GM23338 (cell line): ENCODE measurements at regions not wholly inside any gene's neighbourhood (a gene's known extent, or its start where the extent isn't known, plus 50 kb on each side); places are given as distances from the start of the nearest gene placed in this dataset.

Experiments used
- EZH2 ChIP-seq: fragments of 200-600 bp; sonication (generic); IDR thresholded peaks from one replicate; pipeline ENCODE4 v1.8.0; 2017; ENCODE audit warnings: antibody characterized with exemption, mild to moderate bottlenecking, low read depth; ENCODE audit not compliant: unreplicated experiment
- EZH2phosphoT487 ChIP-seq: fragments of 200-600 bp; sonication (generic); IDR thresholded peaks from one replicate; pipeline ENCODE4 v1.8.1; 2018; ENCODE audit warnings: antibody characterized with exemption; ENCODE audit not compliant: unreplicated experiment
- JUNB ChIP-seq: IDR thresholded peaks from one replicate; pipeline ENCODE4 v1.6.1; 2016; ENCODE audit warnings: antibody characterized with exemption; ENCODE audit not compliant: unreplicated experiment
- NANOG ChIP-seq: IDR thresholded peaks from 2 replicates; pipeline ENCODE4 v1.6.1; 2016; ENCODE audit warnings: antibody characterized with exemption, borderline replicate concordance
- POLR2AphosphoS5 ChIP-seq: IDR thresholded peaks from 2 replicates; pipeline ENCODE4 v1.6.1; 2016; ENCODE audit warnings: antibody characterized with exemption, low read depth
- ZNF114 ChIP-seq: fragments of 250-450 bp; sonication (Bioruptor Pico); IDR thresholded peaks from 2 replicates; pipeline ENCODE4 v1.5.0; 2020; ENCODE audit warnings: mild to moderate bottlenecking, moderate library complexity
- ZNF331 ChIP-seq: fragments of 250-450 bp; sonication (Bioruptor Pico); IDR thresholded peaks from 2 replicates; pipeline ENCODE4 v1.5.0; 2020; ENCODE audit warnings: low read depth, mild to moderate bottlenecking, moderate library complexity
- TF ChIP-seq, protein P1 (sequence below), 2 experiments: fragments of 200-600 bp in 1 of 2; sonication (generic) in 1 of 2; conservative IDR thresholded peaks; 2 replicates each; pipeline versions ENCODE4 v1.5.1 to v1.6.1; 2016 to 2017; ENCODE audit warnings: antibody characterized with exemption in 2 of 2, low read depth in 2 of 2, mild to moderate bottlenecking in 2 of 2, moderate library complexity in 1 of 2
- TF ChIP-seq, protein P2 (sequence below): IDR thresholded peaks from one replicate; pipeline ENCODE4 v1.6.1; 2018; ENCODE audit warnings: antibody characterized with exemption; ENCODE audit not compliant: unreplicated experiment
- TF ChIP-seq, protein P3 (sequence below): IDR thresholded peaks from 2 replicates; pipeline ENCODE4 v1.6.1; 2016; ENCODE audit warnings: antibody characterized with exemption

DNA sequence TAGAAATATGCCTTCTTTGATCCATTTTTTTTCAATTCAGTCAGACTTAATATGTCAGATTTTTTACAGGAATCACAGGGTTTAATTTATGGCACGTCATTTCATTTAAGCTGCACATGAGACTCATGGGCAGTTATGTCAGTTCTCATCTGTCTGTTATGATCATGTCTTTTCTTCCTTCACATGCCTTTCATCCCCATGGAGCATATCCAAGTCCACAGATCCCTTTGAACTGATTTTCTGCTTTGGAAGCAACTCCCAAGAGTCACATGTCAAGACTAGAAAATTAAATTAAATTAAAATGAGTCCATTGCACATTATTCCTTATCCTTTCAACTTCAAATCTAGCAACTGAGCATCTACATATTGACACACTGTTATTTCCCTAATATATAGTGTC, 1274.0 kb upstream of the C9orf72 start:
- TF ChIP-seq EZH2phosphoT487 = no peak
- TF ChIP-seq, protein P1, sequence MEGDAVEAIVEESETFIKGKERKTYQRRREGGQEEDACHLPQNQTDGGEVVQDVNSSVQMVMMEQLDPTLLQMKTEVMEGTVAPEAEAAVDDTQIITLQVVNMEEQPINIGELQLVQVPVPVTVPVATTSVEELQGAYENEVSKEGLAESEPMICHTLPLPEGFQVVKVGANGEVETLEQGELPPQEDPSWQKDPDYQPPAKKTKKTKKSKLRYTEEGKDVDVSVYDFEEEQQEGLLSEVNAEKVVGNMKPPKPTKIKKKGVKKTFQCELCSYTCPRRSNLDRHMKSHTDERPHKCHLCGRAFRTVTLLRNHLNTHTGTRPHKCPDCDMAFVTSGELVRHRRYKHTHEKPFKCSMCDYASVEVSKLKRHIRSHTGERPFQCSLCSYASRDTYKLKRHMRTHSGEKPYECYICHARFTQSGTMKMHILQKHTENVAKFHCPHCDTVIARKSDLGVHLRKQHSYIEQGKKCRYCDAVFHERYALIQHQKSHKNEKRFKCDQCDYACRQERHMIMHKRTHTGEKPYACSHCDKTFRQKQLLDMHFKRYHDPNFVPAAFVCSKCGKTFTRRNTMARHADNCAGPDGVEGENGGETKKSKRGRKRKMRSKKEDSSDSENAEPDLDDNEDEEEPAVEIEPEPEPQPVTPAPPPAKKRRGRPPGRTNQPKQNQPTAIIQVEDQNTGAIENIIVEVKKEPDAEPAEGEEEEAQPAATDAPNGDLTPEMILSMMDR (conservative IDR thresholded peaks at IDR 0.05; ENCODE audit: low read depth in 2 of 2) = no peak
- TF ChIP-seq EZH2 = no peak
- no peak for TF ChIP-seq POLR2AphosphoS5
- no peak for TF ChIP-seq NANOG
- TF ChIP-seq ZNF114 (CRISPR knock-in tag) = no peak
- no peak for TF ChIP-seq ZNF331 (CRISPR knock-in tag)
- no peak for TF ChIP-seq JUNB
- TF ChIP-seq, protein P2, sequence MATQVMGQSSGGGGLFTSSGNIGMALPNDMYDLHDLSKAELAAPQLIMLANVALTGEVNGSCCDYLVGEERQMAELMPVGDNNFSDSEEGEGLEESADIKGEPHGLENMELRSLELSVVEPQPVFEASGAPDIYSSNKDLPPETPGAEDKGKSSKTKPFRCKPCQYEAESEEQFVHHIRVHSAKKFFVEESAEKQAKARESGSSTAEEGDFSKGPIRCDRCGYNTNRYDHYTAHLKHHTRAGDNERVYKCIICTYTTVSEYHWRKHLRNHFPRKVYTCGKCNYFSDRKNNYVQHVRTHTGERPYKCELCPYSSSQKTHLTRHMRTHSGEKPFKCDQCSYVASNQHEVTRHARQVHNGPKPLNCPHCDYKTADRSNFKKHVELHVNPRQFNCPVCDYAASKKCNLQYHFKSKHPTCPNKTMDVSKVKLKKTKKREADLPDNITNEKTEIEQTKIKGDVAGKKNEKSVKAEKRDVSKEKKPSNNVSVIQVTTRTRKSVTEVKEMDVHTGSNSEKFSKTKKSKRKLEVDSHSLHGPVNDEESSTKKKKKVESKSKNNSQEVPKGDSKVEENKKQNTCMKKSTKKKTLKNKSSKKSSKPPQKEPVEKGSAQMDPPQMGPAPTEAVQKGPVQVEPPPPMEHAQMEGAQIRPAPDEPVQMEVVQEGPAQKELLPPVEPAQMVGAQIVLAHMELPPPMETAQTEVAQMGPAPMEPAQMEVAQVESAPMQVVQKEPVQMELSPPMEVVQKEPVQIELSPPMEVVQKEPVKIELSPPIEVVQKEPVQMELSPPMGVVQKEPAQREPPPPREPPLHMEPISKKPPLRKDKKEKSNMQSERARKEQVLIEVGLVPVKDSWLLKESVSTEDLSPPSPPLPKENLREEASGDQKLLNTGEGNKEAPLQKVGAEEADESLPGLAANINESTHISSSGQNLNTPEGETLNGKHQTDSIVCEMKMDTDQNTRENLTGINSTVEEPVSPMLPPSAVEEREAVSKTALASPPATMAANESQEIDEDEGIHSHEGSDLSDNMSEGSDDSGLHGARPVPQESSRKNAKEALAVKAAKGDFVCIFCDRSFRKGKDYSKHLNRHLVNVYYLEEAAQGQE = no peak
- TF ChIP-seq, protein P3, sequence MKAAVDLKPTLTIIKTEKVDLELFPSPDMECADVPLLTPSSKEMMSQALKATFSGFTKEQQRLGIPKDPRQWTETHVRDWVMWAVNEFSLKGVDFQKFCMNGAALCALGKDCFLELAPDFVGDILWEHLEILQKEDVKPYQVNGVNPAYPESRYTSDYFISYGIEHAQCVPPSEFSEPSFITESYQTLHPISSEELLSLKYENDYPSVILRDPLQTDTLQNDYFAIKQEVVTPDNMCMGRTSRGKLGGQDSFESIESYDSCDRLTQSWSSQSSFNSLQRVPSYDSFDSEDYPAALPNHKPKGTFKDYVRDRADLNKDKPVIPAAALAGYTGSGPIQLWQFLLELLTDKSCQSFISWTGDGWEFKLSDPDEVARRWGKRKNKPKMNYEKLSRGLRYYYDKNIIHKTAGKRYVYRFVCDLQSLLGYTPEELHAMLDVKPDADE = no peak
